NOMO-1 (cell line): ENCODE measurements at regions not wholly inside any gene's neighbourhood (a gene's known extent, or its start where the extent isn't known, plus 50 kb on each side); places are given as distances from the start of the nearest gene placed in this dataset.
A peak's percentile ranks its signal among the peaks of the same experiment; 100 is the strongest.
"Not testable (repeated sequence)": the region's sequence is repeated elsewhere in the genome, so short reads cannot be mapped to it uniquely, and the experiment has no call there.

ENCODE experiments used
- DNase-seq, 2 experiments: peaks; one replicate each; lab custom pipeline; 2025; ENCODE audit not compliant: unreplicated experiment in 2 of 2; lab: John Stamatoyannopoulos, UW

- DNase-seq, result no peak
Measured at GRCh38 chr5:82905986-82906385, 171.2 kb downstream of the TMEM167A start.

GRCh38 chr5:82901281-82901888 is 175.8 kb downstream of the TMEM167A start:
- DNase-seq, result no peak

- no peak for DNase-seq
Measured at GRCh38 chr5:82894716-82895115, 182.5 kb downstream of the TMEM167A start.

- no peak for DNase-seq
Measured at GRCh38 chr5:82889088-82889487, 188.1 kb downstream of the TMEM167A start.

- DNase-seq, result no peak
Measured at GRCh38 chr5:82886911-82887310, 190.3 kb downstream of the TMEM167A start.

GRCh38 chr5:82885627-82886389 is 191.4 kb downstream of the TMEM167A start:
- DNase-seq, result peak; percentile 13 to 42

GRCh38 chr5:82884821-82885471 is 192.2 kb downstream of the TMEM167A start:
- no peak for DNase-seq

GRCh38 chr5:82882316-82882715 is 194.9 kb downstream of the TMEM167A start:
- no peak for DNase-seq

GRCh38 chr5:82881571-82882174 is 195.5 kb downstream of the TMEM167A start:
- DNase-seq, result no peak

GRCh38 chr5:82879089-82879488 is 198.1 kb downstream of the TMEM167A start:
- no peak for DNase-seq

- DNase-seq, result no peak
Measured at GRCh38 chr5:82873452-82873851, 203.7 kb downstream of the TMEM167A start.

- DNase-seq, result not testable (repeated sequence)
Measured at GRCh38 chr5:82872321-82873288, 204.6 kb downstream of the TMEM167A start.

GRCh38 chr5:82865625-82866024 is 211.6 kb downstream of the TMEM167A start:
- DNase-seq, result no peak

GRCh38 chr5:82863266-82863665 is 213.9 kb downstream of the TMEM167A start:
- no peak for DNase-seq

- no peak for DNase-seq
Measured at GRCh38 chr5:82862711-82863110, 214.5 kb downstream of the TMEM167A start.

- DNase-seq, result no peak
Measured at GRCh38 chr5:82862261-82862660, 214.9 kb downstream of the TMEM167A start.

GRCh38 chr5:82861701-82862100 is 215.5 kb downstream of the TMEM167A start:
- DNase-seq, result no peak

GRCh38 chr5:82859451-82860140 is 217.6 kb downstream of the TMEM167A start:
- DNase-seq, result no peak

GRCh38 chr5:82858151-82859025 is 218.8 kb downstream of the TMEM167A start:
- DNase-seq, result no peak
